MCF 10A (cell line): ENCODE measurements at regions not wholly inside any gene's neighbourhood (a gene's known extent, or its start where the extent isn't known, plus 50 kb on each side); places are given as distances from the start of the nearest gene placed in this dataset.
A peak's percentile ranks its signal among the peaks of the same experiment; 100 is the strongest.

Source experiments
- BruUV-seq: library from RNA; stranded (reverse); fragments of 400-500 nt; replicated peaks from 2 replicates; lab custom pipeline; 2021; lab: Mats Ljungman, UMichigan
- CTCF ChIA-PET: fragments of 300-600 bp; sonication (Branson Sonifier 250); formaldehyde crosslinking; extraction: SDS; loops from one replicate; lab custom pipeline; 2021; ENCODE audit warnings: antibody characterized with exemption, inconsistent platforms; lab: Yijun Ruan, JAX
- POLR2A ChIA-PET: fragments of 300-600, 350-650 bp; sonication (Branson Sonifier 250); formaldehyde crosslinking; extraction: SDS; loops from one replicate; lab custom pipeline; 2020; ENCODE audit warnings: antibody characterized with exemption, inconsistent platforms; lab: Yijun Ruan, JAX
- DNase-seq: peaks from one replicate; pipeline ENCODE4 v3.0.0-alpha.2; 2018; ENCODE audit not compliant: unreplicated experiment
- H3K27ac Mint-ChIP-seq: one replicate; pipeline ENCODE4 v1.8.0; 2022; ENCODE audit warnings: mild to moderate bottlenecking, low read depth, mixed read lengths; ENCODE audit not compliant: unreplicated experiment
- H3K27me3 Mint-ChIP-seq: one replicate; pipeline ENCODE4 v1.8.0; 2022; ENCODE audit warnings: mixed read lengths; ENCODE audit not compliant: insufficient read depth, unreplicated experiment
- H3K36me3 Mint-ChIP-seq: one replicate; pipeline ENCODE4 v1.8.0; 2022; ENCODE audit warnings: mild to moderate bottlenecking, moderate library complexity, mixed read lengths; ENCODE audit not compliant: insufficient read depth, unreplicated experiment
- H3K4me1 Mint-ChIP-seq: one replicate; pipeline ENCODE4 v1.8.0; 2022; ENCODE audit warnings: mixed read lengths; ENCODE audit not compliant: insufficient read depth, unreplicated experiment
- H3K4me3 Mint-ChIP-seq: one replicate; pipeline ENCODE4 v1.8.0; 2022; ENCODE audit warnings: mild to moderate bottlenecking, moderate library complexity, mixed read lengths; ENCODE audit not compliant: unreplicated experiment
- H3K9me3 Mint-ChIP-seq: one replicate; pipeline ENCODE4 v1.8.0; 2022; ENCODE audit warnings: mixed read lengths; ENCODE audit not compliant: unreplicated experiment
- intact Hi-C: fragments of 100-400 bp; cut with micrococcal nuclease; formaldehyde crosslinking; loops from 2 replicates; pipeline ENCODE4 v1.14.1; 2022
- TF ChIP-seq, protein P1 (sequence below): fragments of 200-600 bp; IDR thresholded peaks from one replicate; pipeline ENCODE4 v1.8.0; 2022; ENCODE audit warnings: antibody characterized with exemption, mild to moderate bottlenecking; ENCODE audit not compliant: unreplicated experiment

DNA sequence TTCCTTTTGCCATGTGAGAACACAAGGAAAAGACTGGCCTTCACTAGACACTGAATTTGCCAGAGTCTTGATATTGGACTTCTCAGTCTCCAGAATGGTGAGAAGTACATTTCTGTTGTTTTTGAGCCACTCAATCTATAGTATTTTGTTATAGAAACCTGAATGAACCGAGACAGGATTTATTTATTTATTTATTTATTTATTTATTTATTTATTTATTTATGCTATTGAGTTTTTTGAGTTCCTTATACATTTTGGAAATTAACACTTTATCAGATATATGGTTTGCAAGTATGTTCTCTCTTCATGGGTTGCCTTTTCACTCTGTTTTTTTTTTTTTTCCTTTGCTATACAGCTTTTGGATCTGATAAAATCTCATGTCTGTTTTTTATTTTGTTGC, 319.0 kb upstream of the PCDH20 start:
- POLR2A ChIA-PET: no interaction called here
- Mint-ChIP-seq H3K4me3 (no peak overlapping the region), H3K36me3 (no peaks in the 10 kb centered on the region), H3K4me1 (no peaks in the 10 kb centered on the region), H3K9me3 (peaks cover 21% of the 10 kb centered on the region), H3K27me3 (no peaks in the 10 kb centered on the region), H3K27ac (no peak overlapping the region)
- TF ChIP-seq, protein P1, sequence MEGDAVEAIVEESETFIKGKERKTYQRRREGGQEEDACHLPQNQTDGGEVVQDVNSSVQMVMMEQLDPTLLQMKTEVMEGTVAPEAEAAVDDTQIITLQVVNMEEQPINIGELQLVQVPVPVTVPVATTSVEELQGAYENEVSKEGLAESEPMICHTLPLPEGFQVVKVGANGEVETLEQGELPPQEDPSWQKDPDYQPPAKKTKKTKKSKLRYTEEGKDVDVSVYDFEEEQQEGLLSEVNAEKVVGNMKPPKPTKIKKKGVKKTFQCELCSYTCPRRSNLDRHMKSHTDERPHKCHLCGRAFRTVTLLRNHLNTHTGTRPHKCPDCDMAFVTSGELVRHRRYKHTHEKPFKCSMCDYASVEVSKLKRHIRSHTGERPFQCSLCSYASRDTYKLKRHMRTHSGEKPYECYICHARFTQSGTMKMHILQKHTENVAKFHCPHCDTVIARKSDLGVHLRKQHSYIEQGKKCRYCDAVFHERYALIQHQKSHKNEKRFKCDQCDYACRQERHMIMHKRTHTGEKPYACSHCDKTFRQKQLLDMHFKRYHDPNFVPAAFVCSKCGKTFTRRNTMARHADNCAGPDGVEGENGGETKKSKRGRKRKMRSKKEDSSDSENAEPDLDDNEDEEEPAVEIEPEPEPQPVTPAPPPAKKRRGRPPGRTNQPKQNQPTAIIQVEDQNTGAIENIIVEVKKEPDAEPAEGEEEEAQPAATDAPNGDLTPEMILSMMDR: no peak
- no TSS peak for BruUV-seq
- intact Hi-C loops: no loop called here
- DNase-seq: no peak
- CTCF ChIA-PET: no interaction called here

DNA sequence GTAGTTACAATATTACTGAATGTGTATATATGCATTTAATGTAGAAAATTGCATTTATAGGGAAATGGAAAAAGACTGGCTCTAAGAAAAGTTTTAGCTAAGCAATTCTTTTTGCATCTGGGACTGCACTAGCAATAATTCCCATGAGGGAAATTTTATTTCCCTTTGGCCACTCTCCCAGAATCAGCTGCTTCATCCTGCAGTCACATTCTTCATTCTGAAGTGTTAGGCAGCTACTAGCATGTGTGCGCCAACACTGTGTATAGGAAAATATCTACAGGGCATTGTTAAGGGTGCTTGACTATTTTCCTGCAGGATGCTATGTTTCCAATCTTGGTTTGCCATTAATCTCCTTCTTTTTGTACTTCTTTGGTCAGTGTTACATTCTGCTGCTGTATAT, 312.8 kb upstream of the PCDH20 start:
- H3K27ac Mint-ChIP-seq: no peak overlapping the region
- no TSS peak for BruUV-seq
- no peaks in the 10 kb centered on the region for H3K27me3 Mint-ChIP-seq
- H3K9me3 Mint-ChIP-seq: peaks cover 11% of the 10 kb centered on the region
- POLR2A ChIA-PET: interaction anchor here (0.6 kb wide), 1 partner anchor 1235 kb away, joined by 3 read pairs; no protein-coding TSS in a partner anchor
- no peaks in the 10 kb centered on the region for H3K4me1 Mint-ChIP-seq
- TF ChIP-seq, protein P1: no peak
- H3K36me3 Mint-ChIP-seq: no peaks in the 10 kb centered on the region
- CTCF ChIA-PET: interaction anchor here (0.6 kb wide), 2 partner anchors 120 to 391 kb away, joined by 3 read pairs; no protein-coding TSS in a partner anchor
- DNase-seq: peak; percentile 46
- no peak overlapping the region for H3K4me3 Mint-ChIP-seq
- intact Hi-C loops: no loop called here

DNA sequence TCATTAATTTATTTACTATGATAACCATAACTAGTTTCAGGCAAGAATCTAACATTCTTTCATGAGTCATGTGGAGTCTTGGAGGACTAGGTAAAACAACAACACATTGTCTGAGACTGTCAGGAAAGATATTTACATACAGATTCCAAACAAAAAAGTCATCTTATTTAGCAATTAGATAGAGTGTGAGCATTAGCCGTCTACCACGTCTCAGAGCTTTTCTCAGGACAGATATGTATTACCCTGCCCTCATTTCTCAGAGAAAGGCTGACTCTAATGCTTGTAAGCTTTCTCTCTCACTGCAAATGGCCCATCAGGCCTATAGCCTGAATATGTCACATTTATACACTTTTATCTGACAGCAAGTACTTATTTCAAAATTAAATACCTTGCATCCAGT, 312.1 kb upstream of the PCDH20 start:
- TF ChIP-seq, protein P1: no peak
- no peaks in the 10 kb centered on the region for H3K27me3 Mint-ChIP-seq
- intact Hi-C loops: no loop called here
- POLR2A ChIA-PET: no interaction called here
- peaks cover 9% of the 10 kb centered on the region for H3K9me3 Mint-ChIP-seq
- H3K4me3 Mint-ChIP-seq: no peak overlapping the region
- no peak overlapping the region for H3K27ac Mint-ChIP-seq
- CTCF ChIA-PET: interaction anchor here (0.6 kb wide), 2 partner anchors 126 to 392 kb away, joined by 3 to 4 read pairs; no protein-coding TSS in a partner anchor
- no TSS peak for BruUV-seq
- no peaks in the 10 kb centered on the region for H3K4me1 Mint-ChIP-seq
- DNase-seq: peak; percentile 40
- no peaks in the 10 kb centered on the region for H3K36me3 Mint-ChIP-seq

DNA sequence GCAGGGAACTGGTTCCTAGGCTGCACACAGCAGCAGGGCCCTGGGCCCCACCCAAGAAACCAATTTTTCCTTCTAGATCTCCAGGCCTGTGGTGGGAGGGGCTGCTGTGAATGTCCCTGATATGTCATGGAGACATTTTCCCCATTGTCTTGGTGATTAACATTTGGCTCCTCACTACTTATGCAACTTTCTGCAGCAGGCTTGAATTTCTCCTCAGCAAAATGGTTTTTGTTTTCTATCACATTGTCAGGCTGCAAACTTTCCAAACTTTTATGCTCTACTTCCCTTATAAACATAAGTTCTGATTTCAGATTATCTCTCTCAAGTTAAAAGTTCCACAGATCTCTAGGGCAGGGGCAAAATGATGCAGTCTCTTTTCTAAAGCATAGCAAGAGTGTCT, 310.2 kb upstream of the PCDH20 start:
- Mint-ChIP-seq H3K9me3 (peaks cover 9% of the 10 kb centered on the region), H3K4me3 (no peak overlapping the region), H3K4me1 (no peaks in the 10 kb centered on the region), H3K36me3 (no peaks in the 10 kb centered on the region), H3K27me3 (no peaks in the 10 kb centered on the region), H3K27ac (no peak overlapping the region)
- no peak for DNase-seq
- intact Hi-C loops: no loop called here
- TF ChIP-seq, protein P1: no peak
- BruUV-seq: no TSS peak
- CTCF ChIA-PET: no interaction called here
- POLR2A ChIA-PET: no interaction called here
